Panc1 (cell line): ENCODE measurements at regions not wholly inside any gene's neighbourhood (a gene's known extent, or its start where the extent isn't known, plus 50 kb on each side); places are given as distances from the start of the nearest gene placed in this dataset.

Experiments
- ATAC-seq: fragments of 200-7000 bp; cut with Tn5 transposase; 2 replicates; pipeline ENCODE4 v1.9.1; 2020; ENCODE audit warnings: mild to moderate bottlenecking, moderate library complexity
- BruUV-seq: library from RNA; stranded (reverse); fragments of 400-500 nt; replicated peaks from 2 replicates; lab custom pipeline; 2021; lab: Mats Ljungman, UMichigan
- CTCF ChIA-PET: fragments of 300-600 bp; sonication (Branson Sonifier 250); formaldehyde crosslinking; loops from one replicate; lab custom pipeline; 2022; ENCODE audit warnings: antibody characterized with exemption; lab: Charles Lee
- POLR2A ChIA-PET: fragments of 300-600 bp; sonication (Branson Sonifier 250); formaldehyde crosslinking; loops from one replicate; lab custom pipeline; 2022; ENCODE audit warnings: antibody characterized with exemption; lab: Charles Lee
- DNase-seq: peaks from one replicate; pipeline ENCODE4 v3.0.0-alpha.2; 2010; ENCODE audit warnings: low read depth, low spot score
- H3K27ac ChIP-seq: 2 replicates; pipeline ENCODE4 v1.5.1; 2011; ENCODE audit warnings: mild to moderate bottlenecking, low read length, inconsistent platforms
- H3K27me3 ChIP-seq: fragments of 200-500 bp; sonication (Bioruptor generic); 2 replicates; pipeline ENCODE4 v1.6.0; 2014; ENCODE audit warnings: low read length, inconsistent platforms; ENCODE audit not compliant: control insufficient read depth, insufficient read depth
- H3K36me3 ChIP-seq: fragments of 200-500 bp; sonication (Bioruptor generic); 2 replicates; pipeline ENCODE4 v1.5.1; 2014; ENCODE audit warnings: inconsistent platforms, mild to moderate bottlenecking, low read length, moderate library complexity; ENCODE audit not compliant: control insufficient read depth, insufficient read depth
- H3K4me1 ChIP-seq: 2 replicates; pipeline ENCODE4 v1.5.1; 2011; ENCODE audit warnings: inconsistent platforms, mild to moderate bottlenecking, low read length, moderate library complexity; ENCODE audit not compliant: control insufficient read depth, insufficient read depth
- H3K4me3 ChIP-seq, 2 experiments: 2 replicates each; pipeline ENCODE4 v1.5.1; 2011 to 2012; ENCODE audit warnings: low read depth in 2 of 2, low read length in 2 of 2, mild to moderate bottlenecking in 2 of 2, inconsistent platforms in 1 of 2, moderate library complexity in 1 of 2
- H3K9me3 ChIP-seq: fragments of 200-500 bp; sonication (Bioruptor generic); 2 replicates; pipeline ENCODE4 v1.5.1; 2014; ENCODE audit warnings: low read depth, mild to moderate bottlenecking, inconsistent platforms, low read length, moderate library complexity; ENCODE audit not compliant: control insufficient read depth, insufficient read depth
- CTCF ChIP-seq: fragments of 450-650 bp; IDR thresholded peaks from 2 replicates; pipeline ENCODE4 v1.5.1; 2017; ENCODE audit warnings: mild to moderate bottlenecking
- POLR2AphosphoS5 ChIP-seq: IDR thresholded peaks from 2 replicates; pipeline ENCODE4 v1.6.1; 2012; ENCODE audit warnings: mild to moderate bottlenecking, low read depth, low read length, moderate library complexity
- REST ChIP-seq, 2 experiments: IDR thresholded peaks; 2 replicates each; pipeline ENCODE4 v1.6.1; 2011 to 2012; ENCODE audit warnings: low read depth in 2 of 2, control low read depth in 1 of 2, low read length in 1 of 2, mild to moderate bottlenecking in 1 of 2, moderate library complexity in 1 of 2; ENCODE audit not compliant: insufficient read depth in 1 of 2
- SIN3A ChIP-seq: IDR thresholded peaks from 2 replicates; pipeline ENCODE4 v1.6.1; 2012; ENCODE audit warnings: low read depth, mild to moderate bottlenecking, low read length, moderate library complexity, borderline replicate concordance; ENCODE audit not compliant: insufficient read depth
- TCF7L2 ChIP-seq: IDR thresholded peaks from 2 replicates; pipeline ENCODE4 v1.6.1; 2011; ENCODE audit warnings: mild to moderate bottlenecking, low read depth, low read length, inconsistent platforms
- in situ Hi-C: cut with HindIII; loops from 2 replicates; pipeline ENCODE4 v1.10.0; 2016; ENCODE audit warnings: low sequenced_read_pairs, low pct_unique_long_range_greater_than_20kb
- intact Hi-C: fragments of 100-400 bp; cut with micrococcal nuclease; formaldehyde crosslinking; loops from one replicate; pipeline ENCODE4 v1.10.0; 2022; ENCODE audit not compliant: unreplicated experiment

DNA sequence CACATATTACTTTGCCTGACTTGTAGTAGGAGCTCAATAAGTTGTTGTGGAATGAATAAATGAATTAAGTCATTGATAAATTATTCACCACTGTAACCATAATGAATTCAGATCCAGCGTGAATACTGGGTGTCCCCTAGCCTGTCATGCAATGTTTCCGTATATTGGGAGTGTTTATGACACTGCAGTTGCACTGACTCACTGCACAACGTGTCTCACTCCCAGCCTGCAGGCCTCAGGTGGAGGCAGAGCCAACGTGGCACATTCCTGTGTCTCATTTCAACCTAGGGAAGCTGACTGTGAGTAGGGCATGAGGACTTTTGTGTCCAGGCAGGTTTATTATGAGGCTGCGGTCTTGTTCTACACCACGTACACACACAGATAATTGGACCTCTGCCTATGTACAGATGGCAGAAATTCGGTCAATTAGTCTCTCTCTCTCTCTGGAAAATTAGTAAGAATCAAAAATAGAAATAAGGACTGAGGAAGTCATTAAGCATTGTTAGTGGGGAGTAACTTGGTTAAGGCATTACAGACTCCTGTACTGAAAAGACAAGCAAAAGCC, 299.1 kb upstream of the IGFBP3 start:
- H3K36me3 ChIP-seq, result no peaks in the 10 kb centered on the region
- H3K27ac ChIP-seq, result no peak overlapping the region
- no peaks in the 10 kb centered on the region for H3K27me3 ChIP-seq
- H3K4me1 ChIP-seq, result no peaks in the 10 kb centered on the region
- no peak for ATAC-seq
- no peak for DNase-seq
- TF ChIP-seq CTCF, result no peak
- TF ChIP-seq REST (IDR thresholded peaks at IDR 0.05; ENCODE audit: insufficient read depth in 1 of 2, low read depth in 2 of 2, low read length in 1 of 2), result no peak
- TF ChIP-seq TCF7L2, result no peak
- no peak for TF ChIP-seq SIN3A
- no peak for TF ChIP-seq POLR2AphosphoS5
- POLR2A ChIA-PET, result no interaction called here
- BruUV-seq, result no TSS peak
- H3K4me3 ChIP-seq, result no peak overlapping the region
- no peaks in the 10 kb centered on the region for H3K9me3 ChIP-seq
- CTCF ChIA-PET, result no interaction called here
- in situ Hi-C loops (no loop called here), intact Hi-C loops (no loop called here)

GRCh38 chr7:46218461-46219200, 297.6 kb upstream of the IGFBP3 start:
- ATAC-seq (no peak), DNase-seq (no peak)
- H3K36me3 ChIP-seq, result no peaks in the 10 kb centered on the region
- H3K27me3 ChIP-seq, result no peaks in the 10 kb centered on the region
- ChIA-PET POLR2A (no interaction called here), CTCF (no interaction called here)
- TF ChIP-seq SIN3A (no peak), CTCF (no peak), TCF7L2 (no peak)
- BruUV-seq, result no TSS peak
- no peak overlapping the region for H3K4me3 ChIP-seq
- no peak overlapping the region for H3K27ac ChIP-seq
- H3K4me1 ChIP-seq, result no peaks in the 10 kb centered on the region
- H3K9me3 ChIP-seq, result no peaks in the 10 kb centered on the region
- intact Hi-C loops, result no loop called here
- in situ Hi-C loops, result no loop called here
